ENCODE measurements at regions not wholly inside any gene's neighbourhood (a gene's known extent, or its start where the extent isn't known, plus 50 kb on each side); places are given as distances from the start of the nearest gene placed in this dataset.

GRCh38 chr16:79764415-79765110, 164.0 kb upstream of the MAF start:
- H3K9me3 ChIP-seq (ENCODE audit: low read length) = no peaks in the 10 kb centered on the region
- H3K27ac ChIP-seq (ENCODE audit: low read depth, low read length) = no peak overlapping the region
- no peak overlapping the region for H3K9ac ChIP-seq (ENCODE audit: low read length)
- H3K4me3 ChIP-seq (ENCODE audit: low read depth in 1 of 2, low read length in 2 of 2) = no peak overlapping the region
- H3K4me1 ChIP-seq (ENCODE audit: insufficient read depth, low read length) = peaks cover 22% of the 10 kb centered on the region
- H3K27me3 ChIP-seq (ENCODE audit: control insufficient read depth in 1 of 2, insufficient read depth in 2 of 2, low read length in 2 of 2) = no peaks in the 10 kb centered on the region
- no peaks in the 10 kb centered on the region for H3K36me3 ChIP-seq (ENCODE audit: insufficient read depth, low read length)

- Histone ChIP-seq H3K27ac (ENCODE audit: low read depth, low read length) (no peak overlapping the region), H3K9ac (ENCODE audit: low read length) (no peak overlapping the region), H3K4me3 (ENCODE audit: low read depth in 1 of 2, low read length in 2 of 2) (no peak overlapping the region), H3K4me1 (ENCODE audit: insufficient read depth, low read length) (peaks cover under 1% of the 10 kb centered on the region), H3K36me3 (ENCODE audit: insufficient read depth, low read length) (no peaks in the 10 kb centered on the region), H3K27me3 (ENCODE audit: control insufficient read depth in 1 of 2, insufficient read depth in 2 of 2, low read length in 2 of 2) (no peaks in the 10 kb centered on the region), H3K9me3 (ENCODE audit: low read length) (no peaks in the 10 kb centered on the region)
These were observed 161.7 kb upstream of the MAF start for GRCh38 chr16:79762217-79762616.

- no peak overlapping the region for H3K27ac ChIP-seq (ENCODE audit: low read depth, low read length)
These were observed 158.2 kb upstream of the MAF start for GRCh38 chr16:79758615-79759346.

GRCh38 chr16:79757968-79758367, 157.4 kb upstream of the MAF start:
- H3K9ac ChIP-seq (ENCODE audit: low read length) = no peak overlapping the region
- no peak overlapping the region for H3K4me3 ChIP-seq (ENCODE audit: low read depth in 1 of 2, low read length in 2 of 2)
- H3K4me1 ChIP-seq (ENCODE audit: insufficient read depth, low read length) = peaks cover 15% of the 10 kb centered on the region
- no peaks in the 10 kb centered on the region for H3K27me3 ChIP-seq (ENCODE audit: control insufficient read depth in 1 of 2, insufficient read depth in 2 of 2, low read length in 2 of 2)
- H3K27ac ChIP-seq (ENCODE audit: low read depth, low read length) = no peak overlapping the region
- H3K9me3 ChIP-seq (ENCODE audit: low read length) = no peaks in the 10 kb centered on the region
- no peaks in the 10 kb centered on the region for H3K36me3 ChIP-seq (ENCODE audit: insufficient read depth, low read length)

More at GRCh38 chr16:79758615-79759346, 158.2 kb upstream of the MAF start:
- Histone ChIP-seq H3K9ac (ENCODE audit: low read length) (no peak overlapping the region), H3K4me1 (ENCODE audit: insufficient read depth, low read length) (peaks cover 11% of the 10 kb centered on the region), H3K36me3 (ENCODE audit: insufficient read depth, low read length) (no peaks in the 10 kb centered on the region), H3K4me3 (ENCODE audit: low read depth in 1 of 2, low read length in 2 of 2) (no peak overlapping the region), H3K9me3 (ENCODE audit: low read length) (no peaks in the 10 kb centered on the region), H3K27me3 (ENCODE audit: control insufficient read depth in 1 of 2, insufficient read depth in 2 of 2, low read length in 2 of 2) (no peaks in the 10 kb centered on the region)

- Histone ChIP-seq H3K27me3 (ENCODE audit: control insufficient read depth in 1 of 2, insufficient read depth in 2 of 2, low read length in 2 of 2) (no peaks in the 10 kb centered on the region), H3K27ac (ENCODE audit: low read depth, low read length) (no peak overlapping the region), H3K4me3 (ENCODE audit: low read depth in 1 of 2, low read length in 2 of 2) (no peak overlapping the region), H3K9ac (ENCODE audit: low read length) (no peak overlapping the region), H3K36me3 (ENCODE audit: insufficient read depth, low read length) (no peaks in the 10 kb centered on the region), H3K4me1 (ENCODE audit: insufficient read depth, low read length) (peaks cover 15% of the 10 kb centered on the region), H3K9me3 (ENCODE audit: low read length) (no peaks in the 10 kb centered on the region)
These were observed 156.6 kb upstream of the MAF start for GRCh38 chr16:79757163-79757562.

GRCh38 chr16:79756571-79756970, 156.0 kb upstream of the MAF start:
- Histone ChIP-seq H3K36me3 (ENCODE audit: insufficient read depth, low read length) (no peaks in the 10 kb centered on the region), H3K4me3 (ENCODE audit: low read depth in 1 of 2, low read length in 2 of 2) (no peak overlapping the region), H3K27ac (ENCODE audit: low read depth, low read length) (no peak overlapping the region), H3K27me3 (ENCODE audit: control insufficient read depth in 1 of 2, insufficient read depth in 2 of 2, low read length in 2 of 2) (no peaks in the 10 kb centered on the region), H3K9me3 (ENCODE audit: low read length) (no peaks in the 10 kb centered on the region), H3K4me1 (ENCODE audit: insufficient read depth, low read length) (peaks cover 19% of the 10 kb centered on the region), H3K9ac (ENCODE audit: low read length) (no peak overlapping the region)

- no peak overlapping the region for H3K27ac ChIP-seq (ENCODE audit: low read depth, low read length)
- H3K9ac ChIP-seq (ENCODE audit: low read length) = no peak overlapping the region
- H3K9me3 ChIP-seq (ENCODE audit: low read length) = no peaks in the 10 kb centered on the region
- no peaks in the 10 kb centered on the region for H3K27me3 ChIP-seq (ENCODE audit: control insufficient read depth in 1 of 2, insufficient read depth in 2 of 2, low read length in 2 of 2)
- H3K36me3 ChIP-seq (ENCODE audit: insufficient read depth, low read length) = no peaks in the 10 kb centered on the region
- peaks cover 19% of the 10 kb centered on the region for H3K4me1 ChIP-seq (ENCODE audit: insufficient read depth, low read length)
- H3K4me3 ChIP-seq (ENCODE audit: low read depth in 1 of 2, low read length in 2 of 2) = no peak overlapping the region
These were observed 154.0 kb upstream of the MAF start for GRCh38 chr16:79754501-79754900.

GRCh38 chr16:79754081-79754480, 153.5 kb upstream of the MAF start:
- Histone ChIP-seq H3K9me3 (ENCODE audit: low read length) (no peaks in the 10 kb centered on the region), H3K36me3 (ENCODE audit: insufficient read depth, low read length) (no peaks in the 10 kb centered on the region), H3K27me3 (ENCODE audit: control insufficient read depth in 1 of 2, insufficient read depth in 2 of 2, low read length in 2 of 2) (no peaks in the 10 kb centered on the region), H3K4me3 (ENCODE audit: low read depth in 1 of 2, low read length in 2 of 2) (no peak overlapping the region), H3K9ac (ENCODE audit: low read length) (no peak overlapping the region), H3K4me1 (ENCODE audit: insufficient read depth, low read length) (peaks cover 19% of the 10 kb centered on the region), H3K27ac (ENCODE audit: low read depth, low read length) (no peak overlapping the region)

GRCh38 chr16:79753286-79753685, 152.7 kb upstream of the MAF start:
- Histone ChIP-seq H3K27ac (ENCODE audit: low read depth, low read length) (no peak overlapping the region), H3K27me3 (ENCODE audit: control insufficient read depth in 1 of 2, insufficient read depth in 2 of 2, low read length in 2 of 2) (no peaks in the 10 kb centered on the region), H3K4me1 (ENCODE audit: insufficient read depth, low read length) (peaks cover 19% of the 10 kb centered on the region), H3K36me3 (ENCODE audit: insufficient read depth, low read length) (no peaks in the 10 kb centered on the region), H3K9me3 (ENCODE audit: low read length) (no peaks in the 10 kb centered on the region), H3K9ac (ENCODE audit: low read length) (no peak overlapping the region), H3K4me3 (ENCODE audit: low read depth in 1 of 2, low read length in 2 of 2) (no peak overlapping the region)

- no peaks in the 10 kb centered on the region for H3K36me3 ChIP-seq (ENCODE audit: insufficient read depth, low read length)
- no peak overlapping the region for H3K27ac ChIP-seq (ENCODE audit: low read depth, low read length)
- H3K4me3 ChIP-seq (ENCODE audit: low read depth in 1 of 2, low read length in 2 of 2) = no peak overlapping the region
- H3K9me3 ChIP-seq (ENCODE audit: low read length) = no peaks in the 10 kb centered on the region
- H3K9ac ChIP-seq (ENCODE audit: low read length) = no peak overlapping the region
- H3K4me1 ChIP-seq (ENCODE audit: insufficient read depth, low read length) = peaks cover 19% of the 10 kb centered on the region
- no peaks in the 10 kb centered on the region for H3K27me3 ChIP-seq (ENCODE audit: control insufficient read depth in 1 of 2, insufficient read depth in 2 of 2, low read length in 2 of 2)
These were observed 151.9 kb upstream of the MAF start for GRCh38 chr16:79752396-79752795.

GRCh38 chr16:79751471-79752184, 151.1 kb upstream of the MAF start:
- H3K36me3 ChIP-seq (ENCODE audit: insufficient read depth, low read length) = no peaks in the 10 kb centered on the region
- H3K4me3 ChIP-seq (ENCODE audit: low read depth in 1 of 2, low read length in 2 of 2) = no peak overlapping the region
- no peaks in the 10 kb centered on the region for H3K27me3 ChIP-seq (ENCODE audit: control insufficient read depth in 1 of 2, insufficient read depth in 2 of 2, low read length in 2 of 2)
- peaks cover 19% of the 10 kb centered on the region for H3K4me1 ChIP-seq (ENCODE audit: insufficient read depth, low read length)
- H3K27ac ChIP-seq (ENCODE audit: low read depth, low read length) = no peak overlapping the region
- H3K9me3 ChIP-seq (ENCODE audit: low read length) = no peaks in the 10 kb centered on the region
- H3K9ac ChIP-seq (ENCODE audit: low read length) = no peak overlapping the region
